HL-60 (cell line): ENCODE measurements at regions not wholly inside any gene's neighbourhood (a gene's known extent, or its start where the extent isn't known, plus 50 kb on each side); places are given as distances from the start of the nearest gene placed in this dataset.

Experiments
- POLR2AphosphoS5 ChIP-seq: IDR thresholded peaks from 2 replicates; pipeline ENCODE4 v1.6.1; 2012; ENCODE audit warnings: low read depth
- SPI1 ChIP-seq: IDR thresholded peaks from 2 replicates; pipeline ENCODE4 v1.6.1; 2012; ENCODE audit warnings: low read depth, mild to moderate bottlenecking, borderline replicate concordance
- TF ChIP-seq, protein P1 (sequence below): IDR thresholded peaks from one replicate; pipeline ENCODE4 v1.5.1; 2011; ENCODE audit warnings: low read length, control low read depth, inconsistent platforms; ENCODE audit not compliant: insufficient read depth
- TF ChIP-seq, protein P2 (sequence below): IDR thresholded peaks from 2 replicates; pipeline ENCODE4 v1.6.1; 2012; ENCODE audit warnings: low read depth; ENCODE audit not compliant: insufficient replicate concordance

DNA sequence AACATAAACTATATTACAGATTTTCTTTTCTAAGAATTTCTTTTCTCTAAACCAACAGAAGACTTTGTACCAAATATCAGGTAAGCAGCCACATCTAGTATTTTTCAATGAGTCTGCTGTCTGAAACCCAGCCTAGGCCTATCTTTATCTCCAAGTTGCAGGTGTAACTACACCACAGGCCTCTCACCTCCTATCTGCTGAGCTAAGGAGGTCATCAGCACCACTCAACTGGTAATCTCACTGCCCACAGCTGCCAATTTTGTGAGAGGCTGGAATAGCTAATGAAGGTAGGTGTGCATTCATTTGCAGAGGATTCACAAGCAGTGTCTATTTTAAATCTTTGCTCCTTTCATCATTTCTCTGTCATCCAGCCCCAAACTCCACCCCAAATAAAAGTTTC is 584.8 kb downstream of the HDGFL1 start:
- TF ChIP-seq, protein P1, sequence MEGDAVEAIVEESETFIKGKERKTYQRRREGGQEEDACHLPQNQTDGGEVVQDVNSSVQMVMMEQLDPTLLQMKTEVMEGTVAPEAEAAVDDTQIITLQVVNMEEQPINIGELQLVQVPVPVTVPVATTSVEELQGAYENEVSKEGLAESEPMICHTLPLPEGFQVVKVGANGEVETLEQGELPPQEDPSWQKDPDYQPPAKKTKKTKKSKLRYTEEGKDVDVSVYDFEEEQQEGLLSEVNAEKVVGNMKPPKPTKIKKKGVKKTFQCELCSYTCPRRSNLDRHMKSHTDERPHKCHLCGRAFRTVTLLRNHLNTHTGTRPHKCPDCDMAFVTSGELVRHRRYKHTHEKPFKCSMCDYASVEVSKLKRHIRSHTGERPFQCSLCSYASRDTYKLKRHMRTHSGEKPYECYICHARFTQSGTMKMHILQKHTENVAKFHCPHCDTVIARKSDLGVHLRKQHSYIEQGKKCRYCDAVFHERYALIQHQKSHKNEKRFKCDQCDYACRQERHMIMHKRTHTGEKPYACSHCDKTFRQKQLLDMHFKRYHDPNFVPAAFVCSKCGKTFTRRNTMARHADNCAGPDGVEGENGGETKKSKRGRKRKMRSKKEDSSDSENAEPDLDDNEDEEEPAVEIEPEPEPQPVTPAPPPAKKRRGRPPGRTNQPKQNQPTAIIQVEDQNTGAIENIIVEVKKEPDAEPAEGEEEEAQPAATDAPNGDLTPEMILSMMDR: no peak
- TF ChIP-seq, protein P2, sequence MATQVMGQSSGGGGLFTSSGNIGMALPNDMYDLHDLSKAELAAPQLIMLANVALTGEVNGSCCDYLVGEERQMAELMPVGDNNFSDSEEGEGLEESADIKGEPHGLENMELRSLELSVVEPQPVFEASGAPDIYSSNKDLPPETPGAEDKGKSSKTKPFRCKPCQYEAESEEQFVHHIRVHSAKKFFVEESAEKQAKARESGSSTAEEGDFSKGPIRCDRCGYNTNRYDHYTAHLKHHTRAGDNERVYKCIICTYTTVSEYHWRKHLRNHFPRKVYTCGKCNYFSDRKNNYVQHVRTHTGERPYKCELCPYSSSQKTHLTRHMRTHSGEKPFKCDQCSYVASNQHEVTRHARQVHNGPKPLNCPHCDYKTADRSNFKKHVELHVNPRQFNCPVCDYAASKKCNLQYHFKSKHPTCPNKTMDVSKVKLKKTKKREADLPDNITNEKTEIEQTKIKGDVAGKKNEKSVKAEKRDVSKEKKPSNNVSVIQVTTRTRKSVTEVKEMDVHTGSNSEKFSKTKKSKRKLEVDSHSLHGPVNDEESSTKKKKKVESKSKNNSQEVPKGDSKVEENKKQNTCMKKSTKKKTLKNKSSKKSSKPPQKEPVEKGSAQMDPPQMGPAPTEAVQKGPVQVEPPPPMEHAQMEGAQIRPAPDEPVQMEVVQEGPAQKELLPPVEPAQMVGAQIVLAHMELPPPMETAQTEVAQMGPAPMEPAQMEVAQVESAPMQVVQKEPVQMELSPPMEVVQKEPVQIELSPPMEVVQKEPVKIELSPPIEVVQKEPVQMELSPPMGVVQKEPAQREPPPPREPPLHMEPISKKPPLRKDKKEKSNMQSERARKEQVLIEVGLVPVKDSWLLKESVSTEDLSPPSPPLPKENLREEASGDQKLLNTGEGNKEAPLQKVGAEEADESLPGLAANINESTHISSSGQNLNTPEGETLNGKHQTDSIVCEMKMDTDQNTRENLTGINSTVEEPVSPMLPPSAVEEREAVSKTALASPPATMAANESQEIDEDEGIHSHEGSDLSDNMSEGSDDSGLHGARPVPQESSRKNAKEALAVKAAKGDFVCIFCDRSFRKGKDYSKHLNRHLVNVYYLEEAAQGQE: no peak
- TF ChIP-seq POLR2AphosphoS5 (no peak), SPI1 (no peak)
